Breast epithelium (tissue), 4 donors: ENCODE measurements at regions not wholly inside any gene's neighbourhood (a gene's known extent, or its start where the extent isn't known, plus 50 kb on each side); places are given as distances from the start of the nearest gene placed in this dataset.

ENCODE experiments used
- DNase-seq, 2 donors: peaks; one replicate each; pipeline ENCODE4 v3.0.0-alpha.2; 2019; ENCODE audit warnings: low spot score in 2 of 2
- H3K27ac ChIP-seq, 2 donors: fragments of 200-600 bp; sonication (generic) in 1 of 2; one replicate each; pipeline ENCODE4 v1.5.1; 2016 to 2019; ENCODE audit warnings: mild to moderate bottlenecking in 1 of 2
- H3K27me3 ChIP-seq, 2 donors: fragments of 200-600 bp; sonication (generic) in 1 of 2; one replicate each; pipeline versions ENCODE4 v1.5.1 to v1.6.0; 2017 to 2019; ENCODE audit warnings: control low read depth in 1 of 2, mild to moderate bottlenecking in 1 of 2
- H3K36me3 ChIP-seq: fragments of 200-600 bp; one replicate; pipeline ENCODE4 v1.5.1; 2019
- H3K4me1 ChIP-seq, 2 donors: fragments of 200-600 bp; sonication (generic); one replicate each; pipeline ENCODE4 v1.5.1; 2016 to 2019; ENCODE audit warnings: control low read depth in 1 of 2
- H3K4me3 ChIP-seq, 3 donors: fragments of 200-600 bp; sonication (generic); 1 replicate in 2 of 3; 2 replicates in 1 of 3; pipeline ENCODE4 v1.5.1; 2016 to 2019; ENCODE audit warnings: mild to moderate bottlenecking in 3 of 3, moderate library complexity in 2 of 3
- H3K9me3 ChIP-seq, 2 donors: fragments of 200-600 bp; sonication (generic) in 1 of 2; one replicate each; pipeline ENCODE4 v1.5.1; 2016 to 2019; ENCODE audit warnings: control low read depth in 1 of 2
- POLR2A ChIP-seq: fragments of 450-650 bp; IDR thresholded peaks from one replicate; pipeline ENCODE4 v1.6.1; 2016; ENCODE audit warnings: antibody characterized with exemption, mild to moderate bottlenecking, moderate library complexity
- POLR2AphosphoS5 ChIP-seq, 3 donors: sonication (generic); formaldehyde crosslinking; IDR thresholded peaks; one replicate each; pipeline ENCODE4 v1.6.1; 2017; ENCODE audit warnings: antibody characterized with exemption in 3 of 3
- intact Hi-C: fragments of 100-400 bp; cut with DNase I; formaldehyde crosslinking; loops from one replicate; pipeline ENCODE4 v1.15.1; 2023; ENCODE audit warnings: low total_unique reads
- TF ChIP-seq, protein P1 (sequence below), 3 donors: fragments of 450-650 bp; IDR thresholded peaks; one replicate each; pipeline ENCODE4 v1.5.1; 2016 to 2017; ENCODE audit warnings: antibody characterized with exemption in 3 of 3, mild to moderate bottlenecking in 3 of 3, moderate library complexity in 3 of 3

GRCh38 chr2:51997571-51997970 lies 965.6 kb upstream of the NRXN1 start:
- H3K9me3 ChIP-seq, result no peaks in the 10 kb centered on the region
- DNase-seq, result no peak
- intact Hi-C loops, result no loop called here

GRCh38 chr2:51995293-51995692 lies 963.4 kb upstream of the NRXN1 start:
- Histone ChIP-seq H3K4me3 (no peak overlapping the region), H3K4me1 (no peaks in the 10 kb centered on the region), H3K27me3 (no peaks in the 10 kb centered on the region), H3K9me3 (no peaks in the 10 kb centered on the region), H3K27ac (no peak overlapping the region), H3K36me3 (no peaks in the 10 kb centered on the region)
- TF ChIP-seq POLR2A, result no peak
- TF ChIP-seq, protein P1, sequence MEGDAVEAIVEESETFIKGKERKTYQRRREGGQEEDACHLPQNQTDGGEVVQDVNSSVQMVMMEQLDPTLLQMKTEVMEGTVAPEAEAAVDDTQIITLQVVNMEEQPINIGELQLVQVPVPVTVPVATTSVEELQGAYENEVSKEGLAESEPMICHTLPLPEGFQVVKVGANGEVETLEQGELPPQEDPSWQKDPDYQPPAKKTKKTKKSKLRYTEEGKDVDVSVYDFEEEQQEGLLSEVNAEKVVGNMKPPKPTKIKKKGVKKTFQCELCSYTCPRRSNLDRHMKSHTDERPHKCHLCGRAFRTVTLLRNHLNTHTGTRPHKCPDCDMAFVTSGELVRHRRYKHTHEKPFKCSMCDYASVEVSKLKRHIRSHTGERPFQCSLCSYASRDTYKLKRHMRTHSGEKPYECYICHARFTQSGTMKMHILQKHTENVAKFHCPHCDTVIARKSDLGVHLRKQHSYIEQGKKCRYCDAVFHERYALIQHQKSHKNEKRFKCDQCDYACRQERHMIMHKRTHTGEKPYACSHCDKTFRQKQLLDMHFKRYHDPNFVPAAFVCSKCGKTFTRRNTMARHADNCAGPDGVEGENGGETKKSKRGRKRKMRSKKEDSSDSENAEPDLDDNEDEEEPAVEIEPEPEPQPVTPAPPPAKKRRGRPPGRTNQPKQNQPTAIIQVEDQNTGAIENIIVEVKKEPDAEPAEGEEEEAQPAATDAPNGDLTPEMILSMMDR (IDR thresholded peaks at IDR 0.05), result no peak
- TF ChIP-seq POLR2AphosphoS5 (IDR thresholded peaks at IDR 0.05), result no peak
- no peak for DNase-seq
- intact Hi-C loops, result no loop called here

More at GRCh38 chr2:51997571-51997970, 965.6 kb upstream of the NRXN1 start:
- Histone ChIP-seq H3K27ac (no peak overlapping the region), H3K4me3 (no peak overlapping the region), H3K27me3 (no peaks in the 10 kb centered on the region), H3K36me3 (no peaks in the 10 kb centered on the region), H3K4me1 (no peaks in the 10 kb centered on the region)
- TF ChIP-seq, protein P1 (IDR thresholded peaks at IDR 0.05), result no peak

GRCh38 chr2:51994123-51994763 lies 962.3 kb upstream of the NRXN1 start:
- no peaks in the 10 kb centered on the region for H3K36me3 ChIP-seq
- no peaks in the 10 kb centered on the region for H3K9me3 ChIP-seq
- intact Hi-C loops, result loop anchor here (5.0 kb wide), 1 partner anchor 1558 kb away; no protein-coding TSS in a partner anchor
- TF ChIP-seq, protein P1 (IDR thresholded peaks at IDR 0.05), result no peak
- TF ChIP-seq POLR2AphosphoS5 (IDR thresholded peaks at IDR 0.05) (no peak), POLR2A (no peak)
- H3K27ac ChIP-seq, result no peak overlapping the region
- no peaks in the 10 kb centered on the region for H3K27me3 ChIP-seq
- H3K4me1 ChIP-seq, result no peaks in the 10 kb centered on the region
- DNase-seq, result no peak
- H3K4me3 ChIP-seq, result no peak overlapping the region

- H3K36me3 ChIP-seq, result no peaks in the 10 kb centered on the region
- no peaks in the 10 kb centered on the region for H3K9me3 ChIP-seq
- H3K4me3 ChIP-seq, result no peak overlapping the region
- H3K27ac ChIP-seq, result no peak overlapping the region
- no peaks in the 10 kb centered on the region for H3K4me1 ChIP-seq
- TF ChIP-seq POLR2A (no peak), POLR2AphosphoS5 (IDR thresholded peaks at IDR 0.05) (no peak)
- TF ChIP-seq, protein P1 (IDR thresholded peaks at IDR 0.05), result no peak
- DNase-seq, result no peak
- intact Hi-C loops, result loop anchor here (5.0 kb wide), 1 partner anchor 1562 kb away; no protein-coding TSS in a partner anchor
- H3K27me3 ChIP-seq, result no peaks in the 10 kb centered on the region
These were observed 958.8 kb upstream of the NRXN1 start for GRCh38 chr2:51990684-51991083.

- Histone ChIP-seq H3K4me1 (no peaks in the 10 kb centered on the region), H3K4me3 (no peak overlapping the region), H3K36me3 (no peaks in the 10 kb centered on the region), H3K27me3 (no peaks in the 10 kb centered on the region), H3K9me3 (no peaks in the 10 kb centered on the region), H3K27ac (no peak overlapping the region)
- DNase-seq, result no peak
- intact Hi-C loops, result no loop called here
- TF ChIP-seq POLR2A, result no peak
- TF ChIP-seq POLR2AphosphoS5 (IDR thresholded peaks at IDR 0.05), result no peak
- TF ChIP-seq, protein P1 (IDR thresholded peaks at IDR 0.05), result no peak
These were observed 954.2 kb upstream of the NRXN1 start for GRCh38 chr2:51986101-51986500.
